ENCODE measurements at regions not wholly inside any gene's neighbourhood (a gene's known extent, or its start where the extent isn't known, plus 50 kb on each side); places are given as distances from the start of the nearest gene placed in this dataset.
A peak's percentile ranks its signal among the peaks of the same experiment; 100 is the strongest.

DNA sequence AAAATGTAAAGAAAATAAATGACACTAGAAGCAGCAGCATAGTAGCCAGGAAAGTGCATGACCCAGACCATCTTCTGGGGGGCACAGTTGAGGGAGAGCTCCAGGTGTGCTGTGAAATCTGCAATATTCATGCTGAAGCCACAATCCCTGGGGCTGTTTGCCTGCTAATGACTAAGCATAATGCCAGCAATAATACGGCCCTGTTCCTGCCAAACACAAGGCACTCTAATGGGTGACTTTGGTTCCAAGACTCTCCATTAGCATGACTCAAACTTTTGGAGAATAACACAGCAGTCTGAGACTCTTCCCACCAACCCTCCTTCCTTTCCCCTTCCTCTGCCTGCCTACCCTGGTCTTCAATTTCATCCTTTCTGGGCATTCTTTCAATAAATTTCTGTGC, 77.9 kb upstream of the DOCK10 start:
- H3K4me2 ChIP-seq, result peak overlapping the region; percentile 50
- ChIA-PET POLR2A (no interaction called here), CTCF (no interaction called here)
- 5% methylated on average over 1 of the region's 1 CpG for WGBS (ENCODE audit: missing lambda C conversion rate)
- peak overlapping the region; percentile 58 to 70; a peak in 5 of 6 replicates for H3K27ac ChIP-seq
- no peak overlapping the region for H3K4me3 ChIP-seq
- ATAC-seq (peak; percentile 76 to 88), DNase-seq (ENCODE audit: low read depth in 1 of 2, low spot score in 1 of 2) (peak; percentile 24 to 55), FAIRE-seq (peak; percentile 28)
- H3K9me3 ChIP-seq, result no peaks in the 10 kb centered on the region; the same call in 2 of the 3 replicates
- peaks cover 19% of the 10 kb centered on the region for H3K4me1 ChIP-seq
- TF ChIP-seq CHD4 (IDR thresholded peaks at IDR 0.05; ENCODE audit: borderline replicate concordance), result no peak
- TF ChIP-seq RAD21 (conservative IDR thresholded peaks at IDR 0.05 in 1 of 2, IDR thresholded peaks at IDR 0.05 in 1 of 2), result peak in 1 of 2 experiments; percentile 19; a peak in 1 of 5 replicates
- peak in 1 of 2 experiments; percentile 26; a peak in 1 of 4 replicates for TF ChIP-seq CEBPB (IDR thresholded peaks at IDR 0.05)
- no peak for TF ChIP-seq HOXB5 (CRISPR knock-in tag; IDR thresholded peaks at IDR 0.05)
- peak; percentile 32; the same call in 1 of the 2 replicates for TF ChIP-seq GATA3 (IDR thresholded peaks at IDR 0.05; ENCODE audit: borderline replicate concordance)
- TF ChIP-seq JUNB (IDR thresholded peaks at IDR 0.05), result peak; percentile 49; the same call in 1 of the 2 replicates
- no peak for TF ChIP-seq RARB (CRISPR knock-in tag; IDR thresholded peaks at IDR 0.05)
- TF ChIP-seq FOSL2 (IDR thresholded peaks at IDR 0.05), result no peak
- TF ChIP-seq FOSL2 (CRISPR knock-in tag; IDR thresholded peaks at IDR 0.05), result 0 out of 2 replicates have a peak, but pooled peaks have one; percentile 20
- peak; percentile 64 for TF ChIP-seq MAFK (IDR thresholded peaks at IDR 0.05; ENCODE audit: partially characterized antibody)

DNA sequence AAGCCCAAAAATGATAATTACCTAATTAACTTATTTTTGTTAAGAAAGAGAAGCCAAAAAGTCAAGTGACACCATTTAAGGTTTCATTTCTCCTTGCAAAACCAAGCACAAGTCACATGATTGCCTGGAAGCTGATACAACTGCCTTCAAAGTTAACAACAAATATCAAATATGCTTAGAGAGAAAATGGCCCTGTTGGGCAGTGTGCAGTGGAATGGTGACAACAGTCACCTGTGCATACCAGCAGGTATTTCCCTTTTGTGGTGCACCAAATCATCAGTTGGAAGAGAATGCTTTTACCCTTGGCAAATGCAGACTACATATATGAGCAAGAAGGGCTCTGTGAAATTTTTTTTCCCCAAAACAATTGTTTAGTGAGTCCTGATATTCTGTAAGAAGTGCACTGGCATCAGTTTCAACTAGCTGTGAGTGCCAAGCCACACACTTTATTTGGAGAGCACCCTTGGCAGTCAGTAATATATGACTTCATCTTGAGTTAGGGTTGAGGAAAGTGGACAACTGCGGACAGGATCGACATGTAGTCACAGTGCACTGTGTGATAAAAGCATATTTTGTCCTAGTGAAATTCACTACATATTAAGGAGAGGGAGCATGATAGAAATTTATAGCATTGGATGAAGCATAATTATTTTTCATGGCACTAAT, 74.9 kb upstream of the DOCK10 start:
- FAIRE-seq (no peak), DNase-seq (ENCODE audit: low read depth in 1 of 2, low spot score in 1 of 2) (no peak), ATAC-seq (no peak)
- no peaks in the 10 kb centered on the region for H3K9me3 ChIP-seq
- H3K4me1 ChIP-seq, result peaks cover 19% of the 10 kb centered on the region
- TF ChIP-seq, protein P1, sequence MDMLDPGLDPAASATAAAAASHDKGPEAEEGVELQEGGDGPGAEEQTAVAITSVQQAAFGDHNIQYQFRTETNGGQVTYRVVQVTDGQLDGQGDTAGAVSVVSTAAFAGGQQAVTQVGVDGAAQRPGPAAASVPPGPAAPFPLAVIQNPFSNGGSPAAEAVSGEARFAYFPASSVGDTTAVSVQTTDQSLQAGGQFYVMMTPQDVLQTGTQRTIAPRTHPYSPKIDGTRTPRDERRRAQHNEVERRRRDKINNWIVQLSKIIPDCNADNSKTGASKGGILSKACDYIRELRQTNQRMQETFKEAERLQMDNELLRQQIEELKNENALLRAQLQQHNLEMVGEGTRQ (IDR thresholded peaks at IDR 0.05), result no peak
- no peak for TF ChIP-seq HEYL (CRISPR knock-in tag; IDR thresholded peaks at IDR 0.05)
- TF ChIP-seq, protein P2, sequence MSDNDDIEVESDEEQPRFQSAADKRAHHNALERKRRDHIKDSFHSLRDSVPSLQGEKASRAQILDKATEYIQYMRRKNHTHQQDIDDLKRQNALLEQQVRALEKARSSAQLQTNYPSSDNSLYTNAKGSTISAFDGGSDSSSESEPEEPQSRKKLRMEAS (IDR thresholded peaks at IDR 0.05), result no peak
- TF ChIP-seq EHMT2 (IDR thresholded peaks at IDR 0.05; ENCODE audit: low read depth), result no peak
- no peak for TF ChIP-seq RCOR1 (IDR thresholded peaks at IDR 0.05; ENCODE audit: low read depth, low read length)
- no peak for TF ChIP-seq RFX5 (IDR thresholded peaks at IDR 0.05)
- no peak for TF ChIP-seq KDM1A (IDR thresholded peaks at IDR 0.05; ENCODE audit: low read depth)
- no peak for TF ChIP-seq CEBPB (IDR thresholded peaks at IDR 0.05)
- TF ChIP-seq ZSCAN20 (CRISPR knock-in tag; IDR thresholded peaks at IDR 0.05), result no peak
- TF ChIP-seq EHF (CRISPR knock-in tag; IDR thresholded peaks at IDR 0.05), result no peak
- TF ChIP-seq HOXB5 (CRISPR knock-in tag; IDR thresholded peaks at IDR 0.05), result no peak
- 98% methylated on average over 2 of the region's 2 CpGs for WGBS (ENCODE audit: missing lambda C conversion rate)
- no peak overlapping the region for H3K4me3 ChIP-seq
- CTCF ChIA-PET, result no interaction called here
- no peak overlapping the region for H3K27ac ChIP-seq
- no peak overlapping the region for H3K4me2 ChIP-seq
- POLR2A ChIA-PET, result no interaction called here

DNA sequence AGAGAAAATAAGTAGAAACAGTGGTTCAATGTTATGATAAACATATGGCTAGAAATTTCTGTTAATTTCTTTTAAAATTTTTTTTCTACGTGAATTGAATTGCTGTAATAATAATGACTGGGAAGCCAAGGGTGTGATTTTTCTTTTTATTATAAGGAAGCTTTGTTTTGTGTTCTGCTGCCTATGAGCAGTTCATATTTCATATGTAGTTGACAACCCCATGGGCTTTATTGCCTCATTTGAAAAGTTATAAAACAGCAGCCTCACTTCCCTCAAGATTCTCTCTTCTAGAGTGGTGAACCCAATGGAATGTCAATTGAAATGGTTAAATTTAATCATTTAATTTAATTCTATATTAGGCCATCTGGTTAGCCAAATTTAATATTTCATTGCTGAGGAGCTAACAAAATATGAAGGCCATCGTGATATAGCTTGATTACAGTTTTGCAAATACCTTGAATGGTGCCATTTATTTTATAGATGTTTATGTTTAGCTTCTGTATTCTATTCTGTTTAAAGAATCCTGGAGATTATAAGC, 72.6 kb upstream of the DOCK10 start:
- CTCF ChIA-PET, result interaction anchor here (0.6 to 0.8 kb wide), 3 partner anchors 11 to 545 kb away, joined by 3 read pairs; no protein-coding TSS in a partner anchor
- 93% methylated on average over 2 of the region's 2 CpGs for WGBS (ENCODE audit: missing lambda C conversion rate)

More for the DNA sequence above, 72.6 kb upstream of the DOCK10 start:
- Histone ChIP-seq H3K4me3 (no peak overlapping the region), H3K4me2 (no peak overlapping the region), H3K27ac (no peak overlapping the region), H3K4me1 (peaks cover 9% of the 10 kb centered on the region), H3K9me3 (no peaks in the 10 kb centered on the region)
- ATAC-seq (no peak), DNase-seq (ENCODE audit: low read depth in 1 of 2, low spot score in 1 of 2) (no peak), FAIRE-seq (no peak)
- TF ChIP-seq CBX2 (IDR thresholded peaks at IDR 0.05; ENCODE audit: borderline replicate concordance, low read depth) (no peak), FOSB (CRISPR knock-in tag; IDR thresholded peaks at IDR 0.05) (no peak), KDM1A (IDR thresholded peaks at IDR 0.05; ENCODE audit: low read depth) (no peak), RFX5 (IDR thresholded peaks at IDR 0.05) (no peak), TP53 (CRISPR knock-in tag; IDR thresholded peaks at IDR 0.05) (no peak), KDM5A (IDR thresholded peaks at IDR 0.05) (no peak), MYC (IDR thresholded peaks at IDR 0.05; ENCODE audit: borderline replicate concordance, low read length) (no peak), HOXB13 (CRISPR knock-in tag; IDR thresholded peaks at IDR 0.05; ENCODE audit: low read depth) (no peak), ZC3H11A (IDR thresholded peaks at IDR 0.05) (no peak), CEBPB (IDR thresholded peaks at IDR 0.05) (no peak), FOXS1 (CRISPR knock-in tag; IDR thresholded peaks at IDR 0.05) (no peak), ZSCAN20 (CRISPR knock-in tag; IDR thresholded peaks at IDR 0.05) (no peak)
- TF ChIP-seq, protein P3, sequence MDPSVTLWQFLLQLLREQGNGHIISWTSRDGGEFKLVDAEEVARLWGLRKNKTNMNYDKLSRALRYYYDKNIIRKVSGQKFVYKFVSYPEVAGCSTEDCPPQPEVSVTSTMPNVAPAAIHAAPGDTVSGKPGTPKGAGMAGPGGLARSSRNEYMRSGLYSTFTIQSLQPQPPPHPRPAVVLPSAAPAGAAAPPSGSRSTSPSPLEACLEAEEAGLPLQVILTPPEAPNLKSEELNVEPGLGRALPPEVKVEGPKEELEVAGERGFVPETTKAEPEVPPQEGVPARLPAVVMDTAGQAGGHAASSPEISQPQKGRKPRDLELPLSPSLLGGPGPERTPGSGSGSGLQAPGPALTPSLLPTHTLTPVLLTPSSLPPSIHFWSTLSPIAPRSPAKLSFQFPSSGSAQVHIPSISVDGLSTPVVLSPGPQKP (IDR thresholded peaks at IDR 0.05; ENCODE audit: low read depth, low read length), result no peak
- TF ChIP-seq, protein P4, sequence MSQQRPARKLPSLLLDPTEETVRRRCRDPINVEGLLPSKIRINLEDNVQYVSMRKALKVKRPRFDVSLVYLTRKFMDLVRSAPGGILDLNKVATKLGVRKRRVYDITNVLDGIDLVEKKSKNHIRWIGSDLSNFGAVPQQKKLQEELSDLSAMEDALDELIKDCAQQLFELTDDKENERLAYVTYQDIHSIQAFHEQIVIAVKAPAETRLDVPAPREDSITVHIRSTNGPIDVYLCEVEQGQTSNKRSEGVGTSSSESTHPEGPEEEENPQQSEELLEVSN (IDR thresholded peaks at IDR 0.05; ENCODE audit: borderline replicate concordance, low read depth), result no peak
- POLR2A ChIA-PET, result no interaction called here
